ENCODE measurements at regions not wholly inside any gene's neighbourhood (a gene's known extent, or its start where the extent isn't known, plus 50 kb on each side); places are given as distances from the start of the nearest gene placed in this dataset.
A peak's percentile ranks its signal among the peaks of the same experiment; 100 is the strongest.

DNA sequence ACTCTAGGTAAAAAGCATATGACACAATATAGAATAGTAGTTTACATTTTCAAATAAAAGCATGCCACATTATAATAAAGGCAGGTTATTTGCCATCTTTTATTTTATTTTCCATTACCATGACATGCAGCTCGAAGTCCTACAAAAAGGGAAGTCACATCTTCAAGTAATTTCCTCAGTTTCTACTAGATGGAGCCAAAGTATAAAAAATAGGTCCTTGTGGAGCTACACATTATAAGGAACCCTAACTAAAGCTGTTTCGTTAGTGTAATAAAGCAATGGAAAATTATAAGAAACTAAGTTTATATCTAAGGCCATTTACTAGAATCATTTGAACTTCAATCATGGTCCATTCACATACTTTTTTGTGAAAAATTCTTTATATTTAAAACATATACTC lies 674.5 kb downstream of the KCNJ3 start:
- TF ChIP-seq, protein P1, sequence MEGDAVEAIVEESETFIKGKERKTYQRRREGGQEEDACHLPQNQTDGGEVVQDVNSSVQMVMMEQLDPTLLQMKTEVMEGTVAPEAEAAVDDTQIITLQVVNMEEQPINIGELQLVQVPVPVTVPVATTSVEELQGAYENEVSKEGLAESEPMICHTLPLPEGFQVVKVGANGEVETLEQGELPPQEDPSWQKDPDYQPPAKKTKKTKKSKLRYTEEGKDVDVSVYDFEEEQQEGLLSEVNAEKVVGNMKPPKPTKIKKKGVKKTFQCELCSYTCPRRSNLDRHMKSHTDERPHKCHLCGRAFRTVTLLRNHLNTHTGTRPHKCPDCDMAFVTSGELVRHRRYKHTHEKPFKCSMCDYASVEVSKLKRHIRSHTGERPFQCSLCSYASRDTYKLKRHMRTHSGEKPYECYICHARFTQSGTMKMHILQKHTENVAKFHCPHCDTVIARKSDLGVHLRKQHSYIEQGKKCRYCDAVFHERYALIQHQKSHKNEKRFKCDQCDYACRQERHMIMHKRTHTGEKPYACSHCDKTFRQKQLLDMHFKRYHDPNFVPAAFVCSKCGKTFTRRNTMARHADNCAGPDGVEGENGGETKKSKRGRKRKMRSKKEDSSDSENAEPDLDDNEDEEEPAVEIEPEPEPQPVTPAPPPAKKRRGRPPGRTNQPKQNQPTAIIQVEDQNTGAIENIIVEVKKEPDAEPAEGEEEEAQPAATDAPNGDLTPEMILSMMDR (IDR thresholded peaks at IDR 0.05) = peak in 1 of 6 experiments; percentile 6
- TF ChIP-seq POLR2A (IDR thresholded peaks at IDR 0.05) = no peak
